Liver (tissue), 8 donors: ENCODE measurements at regions not wholly inside any gene's neighbourhood (a gene's known extent, or its start where the extent isn't known, plus 50 kb on each side); places are given as distances from the start of the nearest gene placed in this dataset.

Source experiments
- DNase-seq: peaks from one replicate; pipeline ENCODE4 v3.0.0-alpha.2; 2017; ENCODE audit warnings: low spot score
- H3K27ac ChIP-seq, 2 donors: one replicate each; pipeline ENCODE4 v1.7.0; 2013; ENCODE audit warnings: inconsistent platforms in 2 of 2, low read length in 2 of 2, control low read depth in 1 of 2, low read depth in 1 of 2, mild to moderate bottlenecking in 1 of 2
- H3K27me3 ChIP-seq, 4 donors: one replicate each; pipeline versions ENCODE4 v1.6.1 to v1.7.0; 2013; ENCODE audit warnings: low read length in 3 of 4, inconsistent platforms in 1 of 4, mild to moderate bottlenecking in 1 of 4, moderate library complexity in 1 of 4; ENCODE audit not compliant: control insufficient read depth in 4 of 4, insufficient read depth in 4 of 4
- H3K36me3 ChIP-seq, 4 donors: one replicate each; pipeline versions ENCODE4 v1.6.1 to v1.7.0; 2013; ENCODE audit warnings: low read length in 3 of 4, mild to moderate bottlenecking in 3 of 4, low read depth in 1 of 4, moderate library complexity in 1 of 4; ENCODE audit not compliant: control insufficient read depth in 4 of 4, insufficient read depth in 3 of 4
- H3K4me1 ChIP-seq, 4 donors: one replicate each; pipeline versions ENCODE4 v1.6.1 to v1.7.0; 2013; ENCODE audit warnings: low read length in 3 of 4, mild to moderate bottlenecking in 3 of 4, moderate library complexity in 1 of 4; ENCODE audit not compliant: control insufficient read depth in 4 of 4, insufficient read depth in 4 of 4
- H3K4me3 ChIP-seq, 3 donors: one replicate each; pipeline versions ENCODE4 v1.6.1 to v1.7.0; 2013; ENCODE audit warnings: low read length in 3 of 3, control low read depth in 1 of 3, low read depth in 1 of 3, mild to moderate bottlenecking in 1 of 3
- H3K9ac ChIP-seq, 2 donors: one replicate each; pipeline ENCODE4 v1.7.0; 2013; ENCODE audit warnings: low read length in 2 of 2, mild to moderate bottlenecking in 2 of 2, moderate library complexity in 2 of 2, control low read depth in 1 of 2, low read depth in 1 of 2
- H3K9me3 ChIP-seq, 4 donors: one replicate each; pipeline versions ENCODE4 v1.6.1 to v1.7.0; 2013; ENCODE audit warnings: low read length in 3 of 4; ENCODE audit not compliant: control insufficient read depth in 4 of 4
- EGR1 ChIP-seq, 2 donors: IDR thresholded peaks; 2 replicates each; pipeline ENCODE4 v1.6.1; 2016 to 2018; ENCODE audit warnings: antibody characterized with exemption in 2 of 2, low read depth in 2 of 2
- FOXA1 ChIP-seq: IDR thresholded peaks from 2 replicates; pipeline ENCODE4 v1.6.1; 2016; ENCODE audit warnings: antibody characterized with exemption
- FOXA2 ChIP-seq: IDR thresholded peaks from 2 replicates; pipeline ENCODE4 v1.6.1; 2016; ENCODE audit warnings: antibody characterized with exemption
- GABPA ChIP-seq, 2 donors: IDR thresholded peaks in 1 of 2; conservative IDR thresholded peaks in 1 of 2; 2 replicates each; pipeline ENCODE4 v1.6.1; 2016; ENCODE audit warnings: antibody characterized with exemption in 2 of 2, mild to moderate bottlenecking in 1 of 2, moderate library complexity in 1 of 2
- HNF4A ChIP-seq, 2 donors: conservative IDR thresholded peaks; 2 replicates each; pipeline ENCODE4 v1.6.1; 2016; ENCODE audit warnings: antibody characterized with exemption in 2 of 2, mild to moderate bottlenecking in 2 of 2
- HNF4G ChIP-seq: IDR thresholded peaks from 2 replicates; pipeline ENCODE4 v1.6.1; 2016; ENCODE audit warnings: antibody characterized with exemption
- JUND ChIP-seq, 2 donors: IDR thresholded peaks; 2 replicates each; pipeline ENCODE4 v1.6.1; 2016; ENCODE audit warnings: antibody characterized with exemption in 2 of 2
- NR2F2 ChIP-seq: IDR thresholded peaks from 2 replicates; pipeline ENCODE4 v1.6.1; 2016; ENCODE audit warnings: antibody characterized with exemption
- RAD21 ChIP-seq, 2 donors: IDR thresholded peaks; 2 replicates each; pipeline ENCODE4 v1.6.1; 2016; ENCODE audit warnings: antibody characterized with exemption in 2 of 2, mild to moderate bottlenecking in 2 of 2
- RXRA ChIP-seq, 2 donors: IDR thresholded peaks; 2 replicates each; pipeline ENCODE4 v1.6.1; 2017 to 2018; ENCODE audit warnings: antibody characterized with exemption in 2 of 2, mild to moderate bottlenecking in 1 of 2
- SP1 ChIP-seq: IDR thresholded peaks from 2 replicates; pipeline ENCODE4 v1.6.1; 2018; ENCODE audit warnings: antibody characterized with exemption, mild to moderate bottlenecking
- TAF1 ChIP-seq: conservative IDR thresholded peaks from 2 replicates; pipeline ENCODE4 v1.6.1; 2016; ENCODE audit warnings: antibody characterized with exemption, mild to moderate bottlenecking
- YY1 ChIP-seq: IDR thresholded peaks from 2 replicates; pipeline ENCODE4 v1.6.1; 2016; ENCODE audit warnings: antibody characterized with exemption, mild to moderate bottlenecking
- WGBS: extraction: QIAGEN DNeasy Blood & Tissue Kit; methylation state at CpG from one replicate; pipeline ENCODE4 v1.1.7; 2013; 5-methylcytosine and 5-hydroxymethylcytosine counted together
- TF ChIP-seq, protein P1 (sequence below): fragments of 150-350 bp; IDR thresholded peaks from 2 replicates; pipeline ENCODE4 v1.5.1; 2017; ENCODE audit warnings: improper control_type of control experiment, low read depth, low read length; ENCODE audit not compliant: missing input control
- TF ChIP-seq, protein P2 (sequence below): IDR thresholded peaks from 2 replicates; pipeline ENCODE4 v1.6.1; 2016; ENCODE audit warnings: antibody characterized with exemption, mild to moderate bottlenecking
- TF ChIP-seq, protein P3 (sequence below): IDR thresholded peaks from 2 replicates; pipeline ENCODE4 v1.6.1; 2016; ENCODE audit warnings: antibody characterized with exemption
- TF ChIP-seq, protein P4 (sequence below): IDR thresholded peaks from 2 replicates; pipeline ENCODE4 v1.6.1; 2016; ENCODE audit warnings: antibody characterized with exemption
- TF ChIP-seq, protein P5 (sequence below): IDR thresholded peaks from 2 replicates; pipeline ENCODE4 v1.6.1; 2016; ENCODE audit warnings: antibody characterized with exemption
- donor health status: healthy.
- donor health status: healthy.
- donor health status: healthy.
- donor health status: healthy.
- donor health status: healthy.

DNA sequence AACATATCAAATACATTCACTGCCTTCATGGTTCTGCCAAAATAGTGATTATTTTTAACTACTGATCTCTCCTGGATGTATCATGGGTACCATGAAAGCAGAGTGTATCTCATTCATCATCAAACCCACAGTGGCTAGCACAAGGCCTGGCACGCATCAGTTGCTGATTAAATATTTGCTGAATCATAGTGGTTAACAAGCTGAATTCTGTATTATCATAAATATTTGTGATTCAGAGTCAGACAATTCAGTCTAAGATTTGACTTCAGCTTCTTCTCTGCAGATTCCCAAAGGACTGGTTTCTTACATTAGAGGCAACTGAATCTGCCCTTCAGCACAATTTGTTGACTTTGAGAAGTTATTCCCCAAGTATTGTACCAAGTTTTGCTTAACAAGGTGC is 715.8 kb upstream of the LRRC4C start:
- Histone ChIP-seq H3K9me3 (no peaks in the 10 kb centered on the region), H3K4me1 (no peaks in the 10 kb centered on the region), H3K36me3 (no peaks in the 10 kb centered on the region), H3K4me3 (no peak overlapping the region), H3K27me3 (no peaks in the 10 kb centered on the region), H3K9ac (no peak overlapping the region), H3K27ac (no peak overlapping the region)
- TF ChIP-seq SP1 (no peak), FOXA2 (no peak), GABPA (IDR thresholded peaks at IDR 0.05 in 1 of 2, conservative IDR thresholded peaks at IDR 0.05 in 1 of 2) (no peak), RXRA (IDR thresholded peaks at IDR 0.05) (no peak), HNF4A (conservative IDR thresholded peaks at IDR 0.05) (no peak), FOXA1 (no peak), EGR1 (IDR thresholded peaks at IDR 0.05; ENCODE audit: low read depth in 2 of 2) (no peak), YY1 (no peak), JUND (IDR thresholded peaks at IDR 0.05) (no peak), HNF4G (no peak), TAF1 (no peak), NR2F2 (no peak), RAD21 (IDR thresholded peaks at IDR 0.05) (no peak)
- TF ChIP-seq, protein P1, sequence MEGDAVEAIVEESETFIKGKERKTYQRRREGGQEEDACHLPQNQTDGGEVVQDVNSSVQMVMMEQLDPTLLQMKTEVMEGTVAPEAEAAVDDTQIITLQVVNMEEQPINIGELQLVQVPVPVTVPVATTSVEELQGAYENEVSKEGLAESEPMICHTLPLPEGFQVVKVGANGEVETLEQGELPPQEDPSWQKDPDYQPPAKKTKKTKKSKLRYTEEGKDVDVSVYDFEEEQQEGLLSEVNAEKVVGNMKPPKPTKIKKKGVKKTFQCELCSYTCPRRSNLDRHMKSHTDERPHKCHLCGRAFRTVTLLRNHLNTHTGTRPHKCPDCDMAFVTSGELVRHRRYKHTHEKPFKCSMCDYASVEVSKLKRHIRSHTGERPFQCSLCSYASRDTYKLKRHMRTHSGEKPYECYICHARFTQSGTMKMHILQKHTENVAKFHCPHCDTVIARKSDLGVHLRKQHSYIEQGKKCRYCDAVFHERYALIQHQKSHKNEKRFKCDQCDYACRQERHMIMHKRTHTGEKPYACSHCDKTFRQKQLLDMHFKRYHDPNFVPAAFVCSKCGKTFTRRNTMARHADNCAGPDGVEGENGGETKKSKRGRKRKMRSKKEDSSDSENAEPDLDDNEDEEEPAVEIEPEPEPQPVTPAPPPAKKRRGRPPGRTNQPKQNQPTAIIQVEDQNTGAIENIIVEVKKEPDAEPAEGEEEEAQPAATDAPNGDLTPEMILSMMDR: no peak
- TF ChIP-seq, protein P2, sequence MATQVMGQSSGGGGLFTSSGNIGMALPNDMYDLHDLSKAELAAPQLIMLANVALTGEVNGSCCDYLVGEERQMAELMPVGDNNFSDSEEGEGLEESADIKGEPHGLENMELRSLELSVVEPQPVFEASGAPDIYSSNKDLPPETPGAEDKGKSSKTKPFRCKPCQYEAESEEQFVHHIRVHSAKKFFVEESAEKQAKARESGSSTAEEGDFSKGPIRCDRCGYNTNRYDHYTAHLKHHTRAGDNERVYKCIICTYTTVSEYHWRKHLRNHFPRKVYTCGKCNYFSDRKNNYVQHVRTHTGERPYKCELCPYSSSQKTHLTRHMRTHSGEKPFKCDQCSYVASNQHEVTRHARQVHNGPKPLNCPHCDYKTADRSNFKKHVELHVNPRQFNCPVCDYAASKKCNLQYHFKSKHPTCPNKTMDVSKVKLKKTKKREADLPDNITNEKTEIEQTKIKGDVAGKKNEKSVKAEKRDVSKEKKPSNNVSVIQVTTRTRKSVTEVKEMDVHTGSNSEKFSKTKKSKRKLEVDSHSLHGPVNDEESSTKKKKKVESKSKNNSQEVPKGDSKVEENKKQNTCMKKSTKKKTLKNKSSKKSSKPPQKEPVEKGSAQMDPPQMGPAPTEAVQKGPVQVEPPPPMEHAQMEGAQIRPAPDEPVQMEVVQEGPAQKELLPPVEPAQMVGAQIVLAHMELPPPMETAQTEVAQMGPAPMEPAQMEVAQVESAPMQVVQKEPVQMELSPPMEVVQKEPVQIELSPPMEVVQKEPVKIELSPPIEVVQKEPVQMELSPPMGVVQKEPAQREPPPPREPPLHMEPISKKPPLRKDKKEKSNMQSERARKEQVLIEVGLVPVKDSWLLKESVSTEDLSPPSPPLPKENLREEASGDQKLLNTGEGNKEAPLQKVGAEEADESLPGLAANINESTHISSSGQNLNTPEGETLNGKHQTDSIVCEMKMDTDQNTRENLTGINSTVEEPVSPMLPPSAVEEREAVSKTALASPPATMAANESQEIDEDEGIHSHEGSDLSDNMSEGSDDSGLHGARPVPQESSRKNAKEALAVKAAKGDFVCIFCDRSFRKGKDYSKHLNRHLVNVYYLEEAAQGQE: no peak
- TF ChIP-seq, protein P3, sequence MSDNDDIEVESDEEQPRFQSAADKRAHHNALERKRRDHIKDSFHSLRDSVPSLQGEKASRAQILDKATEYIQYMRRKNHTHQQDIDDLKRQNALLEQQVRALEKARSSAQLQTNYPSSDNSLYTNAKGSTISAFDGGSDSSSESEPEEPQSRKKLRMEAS: no peak
- TF ChIP-seq, protein P4, sequence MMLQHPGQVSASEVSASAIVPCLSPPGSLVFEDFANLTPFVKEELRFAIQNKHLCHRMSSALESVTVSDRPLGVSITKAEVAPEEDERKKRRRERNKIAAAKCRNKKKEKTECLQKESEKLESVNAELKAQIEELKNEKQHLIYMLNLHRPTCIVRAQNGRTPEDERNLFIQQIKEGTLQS: no peak
- TF ChIP-seq, protein P5, sequence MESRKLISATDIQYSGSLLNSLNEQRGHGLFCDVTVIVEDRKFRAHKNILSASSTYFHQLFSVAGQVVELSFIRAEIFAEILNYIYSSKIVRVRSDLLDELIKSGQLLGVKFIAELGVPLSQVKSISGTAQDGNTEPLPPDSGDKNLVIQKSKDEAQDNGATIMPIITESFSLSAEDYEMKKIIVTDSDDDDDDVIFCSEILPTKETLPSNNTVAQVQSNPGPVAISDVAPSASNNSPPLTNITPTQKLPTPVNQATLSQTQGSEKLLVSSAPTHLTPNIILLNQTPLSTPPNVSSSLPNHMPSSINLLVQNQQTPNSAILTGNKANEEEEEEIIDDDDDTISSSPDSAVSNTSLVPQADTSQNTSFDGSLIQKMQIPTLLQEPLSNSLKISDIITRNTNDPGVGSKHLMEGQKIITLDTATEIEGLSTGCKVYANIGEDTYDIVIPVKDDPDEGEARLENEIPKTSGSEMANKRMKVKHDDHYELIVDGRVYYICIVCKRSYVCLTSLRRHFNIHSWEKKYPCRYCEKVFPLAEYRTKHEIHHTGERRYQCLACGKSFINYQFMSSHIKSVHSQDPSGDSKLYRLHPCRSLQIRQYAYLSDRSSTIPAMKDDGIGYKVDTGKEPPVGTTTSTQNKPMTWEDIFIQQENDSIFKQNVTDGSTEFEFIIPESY: no peak
- WGBS: 60% methylated on average over 1 of the region's 1 CpG
- DNase-seq: no peak
